ENCODE measurements at regions not wholly inside any gene's neighbourhood (a gene's known extent, or its start where the extent isn't known, plus 50 kb on each side); places are given as distances from the start of the nearest gene placed in this dataset.

- H3K9me2 ChIP-seq (ENCODE audit: insufficient read depth, low read length) = no peaks in the 10 kb centered on the region
These were observed 113.3 kb upstream of the AGTR1 start for GRCh38 chr3:148584438-148584837.

GRCh38 chr3:148585671-148586379 lies 111.9 kb upstream of the AGTR1 start:
- Histone ChIP-seq H3F3A (ENCODE audit: insufficient read depth, low read length, poor library complexity, severe bottlenecking) (no peaks in the 10 kb centered on the region), H3K4me2 (ENCODE audit: low read length) (no peak overlapping the region), H3K9me3 (ENCODE audit: low read length) (no peaks in the 10 kb centered on the region), H3K4me3 (ENCODE audit: low read length) (no peak overlapping the region), H3K27me3 (ENCODE audit: insufficient read depth, low read depth, low read length) (no peaks in the 10 kb centered on the region), H3K9ac (ENCODE audit: low read length) (no peak overlapping the region), H4K20me1 (ENCODE audit: insufficient read depth) (no peaks in the 10 kb centered on the region), H3K9me2 (ENCODE audit: insufficient read depth, low read length) (no peaks in the 10 kb centered on the region), H3K36me3 (ENCODE audit: insufficient read depth, low read length) (no peaks in the 10 kb centered on the region), H3K27ac (ENCODE audit: low read length) (no peak overlapping the region), H3K79me2 (replicated peaks; ENCODE audit: insufficient read depth, low read length) (no peaks in the 10 kb centered on the region), H2AFZ (ENCODE audit: low read depth, low read length) (no peak overlapping the region)
- no peak for TF ChIP-seq RAD21 (conservative IDR thresholded peaks at IDR 0.05)
- no peak for TF ChIP-seq MXI1 (conservative IDR thresholded peaks at IDR 0.05; ENCODE audit: poor library complexity, severe bottlenecking)
- no peak for TF ChIP-seq EZH2 (IDR thresholded peaks at IDR 0.05; ENCODE audit: borderline replicate concordance, insufficient read depth, low read length, poor library complexity, severe bottlenecking)
- no peak for TF ChIP-seq TAF1 (IDR thresholded peaks at IDR 0.05; ENCODE audit: low read depth)
- TF ChIP-seq, protein P1, sequence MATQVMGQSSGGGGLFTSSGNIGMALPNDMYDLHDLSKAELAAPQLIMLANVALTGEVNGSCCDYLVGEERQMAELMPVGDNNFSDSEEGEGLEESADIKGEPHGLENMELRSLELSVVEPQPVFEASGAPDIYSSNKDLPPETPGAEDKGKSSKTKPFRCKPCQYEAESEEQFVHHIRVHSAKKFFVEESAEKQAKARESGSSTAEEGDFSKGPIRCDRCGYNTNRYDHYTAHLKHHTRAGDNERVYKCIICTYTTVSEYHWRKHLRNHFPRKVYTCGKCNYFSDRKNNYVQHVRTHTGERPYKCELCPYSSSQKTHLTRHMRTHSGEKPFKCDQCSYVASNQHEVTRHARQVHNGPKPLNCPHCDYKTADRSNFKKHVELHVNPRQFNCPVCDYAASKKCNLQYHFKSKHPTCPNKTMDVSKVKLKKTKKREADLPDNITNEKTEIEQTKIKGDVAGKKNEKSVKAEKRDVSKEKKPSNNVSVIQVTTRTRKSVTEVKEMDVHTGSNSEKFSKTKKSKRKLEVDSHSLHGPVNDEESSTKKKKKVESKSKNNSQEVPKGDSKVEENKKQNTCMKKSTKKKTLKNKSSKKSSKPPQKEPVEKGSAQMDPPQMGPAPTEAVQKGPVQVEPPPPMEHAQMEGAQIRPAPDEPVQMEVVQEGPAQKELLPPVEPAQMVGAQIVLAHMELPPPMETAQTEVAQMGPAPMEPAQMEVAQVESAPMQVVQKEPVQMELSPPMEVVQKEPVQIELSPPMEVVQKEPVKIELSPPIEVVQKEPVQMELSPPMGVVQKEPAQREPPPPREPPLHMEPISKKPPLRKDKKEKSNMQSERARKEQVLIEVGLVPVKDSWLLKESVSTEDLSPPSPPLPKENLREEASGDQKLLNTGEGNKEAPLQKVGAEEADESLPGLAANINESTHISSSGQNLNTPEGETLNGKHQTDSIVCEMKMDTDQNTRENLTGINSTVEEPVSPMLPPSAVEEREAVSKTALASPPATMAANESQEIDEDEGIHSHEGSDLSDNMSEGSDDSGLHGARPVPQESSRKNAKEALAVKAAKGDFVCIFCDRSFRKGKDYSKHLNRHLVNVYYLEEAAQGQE (IDR thresholded peaks at IDR 0.05; ENCODE audit: borderline replicate concordance) = no peak
- no peak for TF ChIP-seq CTCF (IDR thresholded peaks at IDR 0.05; ENCODE audit: poor library complexity, severe bottlenecking)
- no peak for TF ChIP-seq EP300 (conservative IDR thresholded peaks at IDR 0.05; ENCODE audit: poor library complexity, severe bottlenecking)
- TF ChIP-seq POLR2AphosphoS5 (IDR thresholded peaks at IDR 0.05) = no peak
- TF ChIP-seq SMC3 (conservative IDR thresholded peaks at IDR 0.05; ENCODE audit: poor library complexity) = no peak

More at GRCh38 chr3:148584438-148584837, 113.3 kb upstream of the AGTR1 start:
- Histone ChIP-seq H3K9me3 (ENCODE audit: low read length) (no peaks in the 10 kb centered on the region), H3K9ac (ENCODE audit: low read length) (no peak overlapping the region), H3K27me3 (ENCODE audit: insufficient read depth, low read depth, low read length) (no peaks in the 10 kb centered on the region), H3K36me3 (ENCODE audit: insufficient read depth, low read length) (no peaks in the 10 kb centered on the region), H3K4me2 (ENCODE audit: low read length) (no peak overlapping the region), H3K4me3 (ENCODE audit: low read length) (no peak overlapping the region), H4K20me1 (ENCODE audit: insufficient read depth) (no peaks in the 10 kb centered on the region), H3K79me2 (replicated peaks; ENCODE audit: insufficient read depth, low read length) (no peaks in the 10 kb centered on the region), H3K27ac (ENCODE audit: low read length) (peak overlapping the region; percentile 23), H3F3A (ENCODE audit: insufficient read depth, low read length, poor library complexity, severe bottlenecking) (no peaks in the 10 kb centered on the region), H2AFZ (ENCODE audit: low read depth, low read length) (no peak overlapping the region)
- TF ChIP-seq, protein P1 (IDR thresholded peaks at IDR 0.05; ENCODE audit: borderline replicate concordance) = peak; percentile 78
- TF ChIP-seq EP300 (conservative IDR thresholded peaks at IDR 0.05; ENCODE audit: poor library complexity, severe bottlenecking) (peak; percentile 66), SMC3 (conservative IDR thresholded peaks at IDR 0.05; ENCODE audit: poor library complexity) (no peak)
